Peyer's patch (tissue), 4 donors: ENCODE measurements at regions not wholly inside any gene's neighbourhood (a gene's known extent, or its start where the extent isn't known, plus 50 kb on each side); places are given as distances from the start of the nearest gene placed in this dataset.

Experiments used
- DNase-seq, 3 donors: peaks; one replicate each; pipeline ENCODE4 v3.0.0-alpha.2; 2017 to 2019
- H3K27ac ChIP-seq, 4 donors: fragments of 200-600 bp; sonication (generic); one replicate each; pipeline ENCODE4 v1.5.1; 2016 to 2019
- H3K27me3 ChIP-seq, 2 donors: fragments of 200-600 bp; sonication (generic); one replicate each; pipeline ENCODE4 v1.5.1; 2019
- H3K36me3 ChIP-seq, 3 donors: fragments of 200-600 bp; sonication (generic); one replicate each; pipeline ENCODE4 v1.5.1; 2016 to 2019
- H3K4me1 ChIP-seq, 4 donors: fragments of 200-600 bp; sonication (generic); one replicate each; pipeline ENCODE4 v1.5.1; 2016 to 2019
- H3K4me3 ChIP-seq, 4 donors: fragments of 200-600 bp; sonication (generic); 1 replicate in 3 of 4; 2 replicates in 1 of 4; pipeline ENCODE4 v1.5.1; 2016 to 2019; ENCODE audit warnings: mild to moderate bottlenecking in 1 of 4
- H3K9me3 ChIP-seq, 4 donors: fragments of 200-600 bp; sonication (generic); one replicate each; pipeline ENCODE4 v1.5.1; 2016 to 2019; ENCODE audit warnings: mild to moderate bottlenecking in 1 of 4
- POLR2A ChIP-seq, 2 donors: fragments of 450-650 bp; IDR thresholded peaks; one replicate each; pipeline ENCODE4 v1.5.1; 2017; ENCODE audit warnings: antibody characterized with exemption in 2 of 2, mild to moderate bottlenecking in 2 of 2, moderate library complexity in 2 of 2
- TF ChIP-seq, protein P1 (sequence below), 6 experiments: fragments of 450-650 bp in 4 of 6; fragments of 200-600 bp in 2 of 6; sonication (generic) in 1 of 6; IDR thresholded peaks; one replicate each; pipeline ENCODE4 v1.5.1; 2017 to 2019; ENCODE audit warnings: antibody characterized with exemption in 6 of 6, mild to moderate bottlenecking in 3 of 6, moderate library complexity in 1 of 6

DNA sequence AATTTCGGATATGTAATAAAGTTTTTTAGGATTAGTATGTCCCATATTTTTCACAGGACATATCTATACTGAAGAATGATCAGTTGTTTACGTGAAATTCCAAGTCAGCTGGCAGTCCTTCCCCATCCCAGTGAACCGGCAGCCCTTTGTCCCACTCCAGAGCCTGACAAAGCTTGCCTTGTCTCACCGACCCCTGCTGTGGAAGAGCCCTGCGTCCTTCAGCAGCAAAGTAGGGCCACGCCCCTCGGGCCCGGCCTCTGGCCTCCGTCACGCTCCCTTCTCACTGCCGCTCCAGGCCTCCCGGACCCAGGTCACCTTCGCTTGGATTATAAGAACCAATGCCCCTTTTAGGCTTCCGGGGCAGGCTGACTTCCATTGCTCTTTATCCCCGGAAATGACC, 89.8 kb upstream of the TGIF1 start:
- TF ChIP-seq, protein P1, sequence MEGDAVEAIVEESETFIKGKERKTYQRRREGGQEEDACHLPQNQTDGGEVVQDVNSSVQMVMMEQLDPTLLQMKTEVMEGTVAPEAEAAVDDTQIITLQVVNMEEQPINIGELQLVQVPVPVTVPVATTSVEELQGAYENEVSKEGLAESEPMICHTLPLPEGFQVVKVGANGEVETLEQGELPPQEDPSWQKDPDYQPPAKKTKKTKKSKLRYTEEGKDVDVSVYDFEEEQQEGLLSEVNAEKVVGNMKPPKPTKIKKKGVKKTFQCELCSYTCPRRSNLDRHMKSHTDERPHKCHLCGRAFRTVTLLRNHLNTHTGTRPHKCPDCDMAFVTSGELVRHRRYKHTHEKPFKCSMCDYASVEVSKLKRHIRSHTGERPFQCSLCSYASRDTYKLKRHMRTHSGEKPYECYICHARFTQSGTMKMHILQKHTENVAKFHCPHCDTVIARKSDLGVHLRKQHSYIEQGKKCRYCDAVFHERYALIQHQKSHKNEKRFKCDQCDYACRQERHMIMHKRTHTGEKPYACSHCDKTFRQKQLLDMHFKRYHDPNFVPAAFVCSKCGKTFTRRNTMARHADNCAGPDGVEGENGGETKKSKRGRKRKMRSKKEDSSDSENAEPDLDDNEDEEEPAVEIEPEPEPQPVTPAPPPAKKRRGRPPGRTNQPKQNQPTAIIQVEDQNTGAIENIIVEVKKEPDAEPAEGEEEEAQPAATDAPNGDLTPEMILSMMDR (IDR thresholded peaks at IDR 0.05): no peak
- no peak for TF ChIP-seq POLR2A (IDR thresholded peaks at IDR 0.05)
- no peaks in the 10 kb centered on the region for H3K36me3 ChIP-seq
- H3K4me1 ChIP-seq: no peaks in the 10 kb centered on the region
- no peak for DNase-seq
- no peaks in the 10 kb centered on the region for H3K27me3 ChIP-seq
- H3K27ac ChIP-seq: no peak overlapping the region
- H3K9me3 ChIP-seq: no peaks in the 10 kb centered on the region
- H3K4me3 ChIP-seq: no peak overlapping the region

DNA sequence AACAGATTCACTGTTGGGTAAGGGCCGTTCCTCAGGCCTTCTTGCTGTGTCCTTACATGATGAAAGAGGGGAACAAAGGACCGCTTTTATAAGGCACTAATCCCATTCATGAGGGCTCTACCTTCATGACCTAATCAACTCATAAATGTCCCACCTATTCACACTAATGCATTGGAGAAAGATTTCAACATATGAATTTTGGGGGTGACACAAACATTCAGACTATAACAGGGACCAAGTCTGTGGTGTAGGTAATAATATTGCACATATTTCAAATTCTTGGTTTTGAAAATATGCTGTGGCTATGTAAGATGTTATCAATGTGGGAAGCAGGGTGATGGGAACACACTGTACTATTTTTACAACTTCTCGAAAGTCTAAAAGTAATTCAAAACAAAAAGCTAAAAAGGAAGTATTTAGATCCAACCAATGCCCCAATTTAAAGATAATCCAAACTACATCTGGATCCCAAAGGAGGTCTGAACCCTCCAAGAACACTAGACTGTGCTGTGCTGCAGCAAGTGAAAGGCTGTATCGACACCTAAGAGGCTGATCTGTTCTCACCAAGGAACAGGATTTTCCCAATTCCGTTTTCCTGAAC, 82.4 kb upstream of the TGIF1 start:
- no peak overlapping the region for H3K27ac ChIP-seq

DNA sequence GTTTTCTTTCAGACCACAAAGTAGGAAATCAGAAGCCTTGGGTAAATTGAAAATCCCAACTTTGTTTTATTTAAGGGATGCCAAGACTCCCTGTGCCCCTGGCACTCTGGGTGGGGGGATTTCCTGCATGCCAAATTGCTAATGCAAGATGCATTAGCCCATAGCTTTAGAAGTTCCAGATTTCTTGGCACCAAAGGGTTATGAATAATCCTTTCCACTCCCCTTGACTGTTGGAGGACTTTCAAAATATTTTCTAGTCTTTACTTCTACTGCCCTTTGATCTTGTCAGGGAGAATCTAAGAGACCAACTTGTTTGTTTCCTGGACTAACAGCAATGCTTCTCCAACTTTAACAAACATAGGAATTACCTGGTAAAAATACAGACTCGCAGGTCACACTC, 81.8 kb upstream of the TGIF1 start:
- Histone ChIP-seq H3K36me3 (no peaks in the 10 kb centered on the region), H3K4me1 (no peaks in the 10 kb centered on the region), H3K27ac (no peak overlapping the region), H3K27me3 (no peaks in the 10 kb centered on the region), H3K9me3 (no peaks in the 10 kb centered on the region), H3K4me3 (no peak overlapping the region)
- TF ChIP-seq, protein P1 (IDR thresholded peaks at IDR 0.05): no peak
- TF ChIP-seq POLR2A (IDR thresholded peaks at IDR 0.05): no peak
- no peak for DNase-seq

More for the DNA sequence above, 82.4 kb upstream of the TGIF1 start:
- Histone ChIP-seq H3K36me3 (no peaks in the 10 kb centered on the region), H3K4me1 (no peaks in the 10 kb centered on the region), H3K9me3 (no peaks in the 10 kb centered on the region), H3K4me3 (no peak overlapping the region), H3K27me3 (no peaks in the 10 kb centered on the region)
- no peak for DNase-seq
- TF ChIP-seq, protein P1 (IDR thresholded peaks at IDR 0.05): no peak
- TF ChIP-seq POLR2A (IDR thresholded peaks at IDR 0.05): no peak

- DNase-seq: no peak
These were observed 70.3 kb upstream of the TGIF1 start for GRCh38 chr18:3379685-3380084.

GRCh38 chr18:3380384-3380961, 69.5 kb upstream of the TGIF1 start:
- Histone ChIP-seq H3K4me3 (no peak overlapping the region), H3K27ac (no peak overlapping the region), H3K27me3 (no peaks in the 10 kb centered on the region), H3K9me3 (no peaks in the 10 kb centered on the region), H3K4me1 (no peaks in the 10 kb centered on the region), H3K36me3 (no peaks in the 10 kb centered on the region)
- no peak for DNase-seq
- TF ChIP-seq POLR2A (IDR thresholded peaks at IDR 0.05): no peak
- TF ChIP-seq, protein P1 (IDR thresholded peaks at IDR 0.05): peak in 1 of 6 experiments; percentile 19

More at GRCh38 chr18:3379685-3380084, 70.3 kb upstream of the TGIF1 start:
- Histone ChIP-seq H3K36me3 (no peaks in the 10 kb centered on the region), H3K4me3 (no peak overlapping the region), H3K9me3 (no peaks in the 10 kb centered on the region), H3K4me1 (no peaks in the 10 kb centered on the region), H3K27me3 (no peaks in the 10 kb centered on the region), H3K27ac (no peak overlapping the region)
- no peak for TF ChIP-seq POLR2A (IDR thresholded peaks at IDR 0.05)
- TF ChIP-seq, protein P1 (IDR thresholded peaks at IDR 0.05): no peak
